ENCODE measurements at regions not wholly inside any gene's neighbourhood (a gene's known extent, or its start where the extent isn't known, plus 50 kb on each side); places are given as distances from the start of the nearest gene placed in this dataset.

- TF ChIP-seq CTCF (IDR thresholded peaks at IDR 0.05) (no peak), POLR2A (IDR thresholded peaks at IDR 0.05; ENCODE audit: low read depth) (no peak), POLR2AphosphoS5 (IDR thresholded peaks at IDR 0.05) (no peak)
Measured at GRCh38 chr2:7264791-7265190, 347.6 kb downstream of the RNF144A start.

Measured in esophagus muscularis mucosa (tissue), 3 donors.